Stimulated activated CD4-positive, alpha-beta T cell treated with anti-CD3 and anti-CD28 coated beads, Interleukin-2, amount 100 ng/mL, for 24 hours (primary cell): ENCODE measurements at regions not wholly inside any gene's neighbourhood (a gene's known extent, or its start where the extent isn't known, plus 50 kb on each side); places are given as distances from the start of the nearest gene placed in this dataset.
"Not testable (repeated sequence)": the region's sequence is repeated elsewhere in the genome, so short reads cannot be mapped to it uniquely, and the experiment has no call there.

ENCODE experiments used
- DNase-seq, 2 donors: peaks; one replicate each; pipeline ENCODE4 v3.0.0-alpha.2; 2020

GRCh38 chr6:98041921-98042320, 758.9 kb upstream of the MMS22L start:
- DNase-seq = no peak

DNA sequence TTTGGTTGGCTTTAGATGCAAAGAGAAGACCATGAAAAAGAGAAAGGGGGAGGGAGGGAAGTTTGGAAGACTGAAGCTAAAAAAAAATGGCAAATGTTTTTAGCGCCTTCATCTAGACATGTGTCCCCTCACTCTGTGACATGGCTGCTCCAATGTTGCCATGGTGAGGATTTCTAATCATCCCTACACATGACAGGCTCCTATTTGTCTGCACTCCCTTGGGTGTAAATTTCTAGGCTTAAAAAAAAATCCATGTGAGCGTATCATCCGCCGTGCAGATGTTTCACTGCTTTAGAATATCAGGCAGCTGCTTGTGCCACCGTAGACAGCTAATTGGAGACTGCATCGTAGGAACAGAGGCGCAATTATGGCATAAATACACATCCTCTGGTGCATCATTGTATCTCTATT, 761.1 kb upstream of the MMS22L start:
- DNase-seq = no peak

- DNase-seq = no peak
Measured at GRCh38 chr6:98044791-98045470, 761.9 kb upstream of the MMS22L start.

- DNase-seq = no peak
Measured at GRCh38 chr6:98047164-98047563, 764.1 kb upstream of the MMS22L start.

GRCh38 chr6:98047871-98048270, 764.9 kb upstream of the MMS22L start:
- DNase-seq = no peak

DNA sequence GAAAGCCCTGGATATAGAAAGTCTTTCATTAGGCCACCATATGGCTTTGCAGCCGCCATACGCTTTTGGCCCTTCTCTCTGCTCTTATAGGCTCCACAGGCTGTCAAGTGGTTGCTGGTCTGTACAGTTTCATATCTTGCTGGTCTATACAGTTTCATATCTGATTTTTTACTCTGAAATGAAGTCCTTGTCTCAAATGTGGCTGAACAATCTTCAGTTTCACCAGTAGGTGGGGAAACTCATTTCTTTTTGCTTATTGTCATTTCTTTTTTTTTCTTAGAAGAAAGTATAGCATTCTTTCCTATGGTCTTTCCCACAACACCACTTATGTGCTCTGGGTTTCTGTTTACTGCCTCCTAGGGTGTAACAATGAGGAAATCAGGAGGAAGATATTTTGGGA, 771.4 kb upstream of the MMS22L start:
- DNase-seq = no peak

DNA sequence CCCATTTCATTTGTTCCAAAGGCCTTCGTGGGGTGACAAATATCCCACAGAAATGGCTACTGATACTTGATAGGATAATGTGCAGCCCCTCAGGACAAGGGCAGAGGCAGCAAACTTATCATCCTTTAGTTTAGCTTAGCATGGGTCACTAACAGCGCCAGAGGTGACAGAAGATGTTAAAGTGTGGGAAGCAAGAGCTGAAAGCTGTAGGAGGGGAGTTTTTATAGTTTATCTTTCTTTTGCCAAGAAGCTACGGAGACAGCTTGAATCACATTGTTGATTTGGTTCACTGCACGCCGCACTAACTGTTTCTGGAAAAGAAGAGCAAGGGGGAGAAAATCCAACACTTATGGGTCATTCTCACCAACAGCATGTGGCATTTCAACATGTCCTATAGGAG, 773.9 kb upstream of the MMS22L start:
- no peak for DNase-seq

DNA sequence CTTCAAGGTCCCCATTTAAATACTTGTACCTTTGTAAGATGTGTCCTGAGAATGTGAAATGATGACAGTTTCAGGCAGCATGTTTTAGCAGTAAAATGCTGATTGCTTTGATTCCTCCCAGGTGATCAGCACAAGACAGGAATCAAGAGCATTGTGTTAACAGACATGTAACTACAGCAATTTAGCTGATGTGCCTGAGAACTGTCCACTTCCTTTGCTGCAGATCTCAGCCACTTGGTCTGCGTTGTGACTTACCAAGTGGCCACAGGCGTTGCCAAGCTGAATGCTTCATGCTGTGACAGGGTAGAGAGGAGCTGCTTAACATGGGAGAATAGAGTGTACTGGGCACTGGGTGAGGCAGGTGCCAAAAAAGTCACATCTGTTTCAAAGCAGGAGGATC, 767.0 kb upstream of the POU3F2 start:
- DNase-seq = no peak

- DNase-seq = not testable (repeated sequence)
Measured at GRCh38 chr6:98088537-98088936, 745.8 kb upstream of the POU3F2 start.

GRCh38 chr6:98092331-98092730, 742.0 kb upstream of the POU3F2 start:
- DNase-seq = no peak

GRCh38 chr6:98094696-98095095, 739.7 kb upstream of the POU3F2 start:
- no peak for DNase-seq

DNA sequence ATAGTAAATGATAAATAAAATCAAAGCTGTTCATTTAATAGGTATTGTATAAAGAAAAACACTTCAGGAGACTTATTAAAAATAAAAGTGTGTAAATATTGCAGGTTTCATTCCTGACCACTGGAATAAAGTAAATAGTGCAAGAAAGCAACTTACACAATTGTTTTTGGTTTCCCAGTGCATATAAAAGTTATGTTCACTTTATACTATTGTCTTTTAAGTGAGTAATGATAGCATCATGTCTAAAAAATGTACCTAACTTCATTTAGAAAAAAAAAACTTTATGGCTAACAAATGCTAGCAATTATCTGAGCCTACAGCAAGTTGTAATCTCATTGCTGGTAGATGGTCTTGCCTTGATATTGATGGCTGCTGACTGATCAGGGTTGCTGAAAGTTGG, 726.6 kb upstream of the POU3F2 start:
- no peak for DNase-seq

DNA sequence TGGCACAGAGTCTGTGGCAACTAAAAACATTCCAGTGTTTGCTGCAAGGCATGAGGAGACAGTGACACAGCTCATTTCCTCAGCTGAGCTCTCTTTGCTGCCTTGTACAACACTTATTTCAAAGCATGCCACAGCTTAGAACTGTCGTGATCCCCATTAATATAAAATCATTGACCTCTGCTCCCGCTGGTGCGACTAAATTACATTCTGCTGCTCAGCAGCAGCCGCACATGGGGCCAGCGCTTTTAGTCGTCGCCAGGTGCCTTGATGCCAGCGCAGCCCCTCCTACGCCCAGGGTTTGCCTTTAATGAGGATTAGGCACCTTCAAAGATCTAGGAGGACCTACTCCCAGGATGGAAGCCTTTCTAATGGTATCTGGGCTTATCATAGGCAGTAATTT, 717.9 kb upstream of the POU3F2 start:
- no peak for DNase-seq

- no peak for DNase-seq
Measured at GRCh38 chr6:98117068-98117467, 717.3 kb upstream of the POU3F2 start.

DNA sequence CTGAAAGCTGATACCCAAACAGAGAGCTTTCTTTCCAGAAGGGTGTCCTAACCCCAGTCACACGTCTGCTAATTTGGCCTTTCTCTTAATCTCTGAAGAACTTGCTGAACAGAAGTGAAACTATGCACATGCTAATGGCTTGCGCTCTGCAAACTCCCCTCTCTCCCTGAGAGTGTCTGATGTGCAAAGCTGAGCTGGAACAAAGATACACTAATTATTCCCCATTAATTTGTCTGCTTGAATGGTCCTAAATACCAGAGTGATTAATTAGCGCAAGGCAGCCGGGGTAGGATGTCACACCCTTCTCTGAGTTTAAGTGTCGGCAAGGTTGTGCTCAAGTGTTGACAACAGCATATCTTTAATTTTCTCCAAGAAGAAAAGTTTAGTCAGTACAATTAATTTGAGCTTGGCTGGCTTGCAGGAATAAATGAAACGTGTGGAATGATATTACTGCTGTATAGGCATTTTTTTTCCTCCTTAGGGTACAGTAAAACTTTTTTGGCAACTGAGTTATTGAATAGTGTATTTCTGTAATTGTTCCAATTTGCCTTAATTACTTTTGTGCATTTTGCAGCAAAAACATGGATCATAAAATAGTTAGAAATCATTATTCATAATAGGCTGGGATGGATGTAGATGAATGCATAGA, 715.9 kb upstream of the POU3F2 start:
- no peak for DNase-seq

GRCh38 chr6:98124171-98124570, 710.2 kb upstream of the POU3F2 start:
- DNase-seq = no peak

DNA sequence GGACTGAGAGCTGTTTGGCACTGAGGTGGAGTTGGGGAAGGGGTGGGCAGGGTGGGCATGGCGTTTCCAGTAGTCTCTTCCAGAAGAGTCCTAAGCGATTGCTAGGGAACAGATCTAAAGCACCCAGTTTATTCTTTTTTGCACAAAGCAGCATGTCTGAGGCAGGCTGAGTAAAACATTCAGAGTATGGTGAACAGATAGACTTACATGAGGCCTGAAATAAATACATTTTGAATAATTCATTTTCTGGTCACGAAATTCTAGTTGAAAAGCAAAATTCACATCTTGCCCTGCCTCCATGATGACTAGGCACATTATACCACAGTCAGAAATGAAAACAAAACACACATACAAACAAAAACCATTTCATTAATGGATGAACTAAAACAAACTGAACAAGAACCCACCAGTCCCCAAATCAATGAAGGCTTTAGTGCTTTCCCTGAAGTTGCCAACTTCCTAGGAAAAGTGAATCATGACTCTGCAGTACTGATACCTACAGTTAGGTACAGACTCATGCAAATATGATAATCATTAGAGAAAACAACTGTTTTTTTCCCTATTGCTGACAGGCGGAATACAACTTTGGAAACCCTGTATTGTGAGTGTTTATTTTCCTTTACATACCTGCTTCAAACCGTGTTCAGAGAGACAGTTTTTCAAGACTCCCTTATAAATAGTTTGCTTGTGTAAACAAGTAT, 702.9 kb upstream of the POU3F2 start:
- no peak for DNase-seq

DNA sequence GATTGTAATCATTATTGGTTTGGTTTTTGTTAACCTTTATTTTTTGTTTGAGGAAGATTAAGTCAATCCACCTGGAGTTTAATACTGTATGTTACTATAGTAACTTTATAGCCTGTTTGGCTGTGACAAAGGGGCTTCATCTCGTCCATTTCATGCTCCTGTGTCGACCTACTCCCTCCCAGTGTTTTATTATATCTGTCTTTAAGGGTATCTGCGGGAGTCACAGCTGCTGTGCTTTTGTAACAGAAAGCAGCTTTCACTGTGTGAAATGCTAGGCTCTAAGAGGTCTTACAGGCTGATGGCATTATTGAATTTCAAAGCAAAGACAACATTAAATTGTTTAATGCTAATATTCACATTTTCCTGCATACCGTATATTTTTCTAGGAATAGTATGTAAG, 698.0 kb upstream of the POU3F2 start:
- no peak for DNase-seq

DNA sequence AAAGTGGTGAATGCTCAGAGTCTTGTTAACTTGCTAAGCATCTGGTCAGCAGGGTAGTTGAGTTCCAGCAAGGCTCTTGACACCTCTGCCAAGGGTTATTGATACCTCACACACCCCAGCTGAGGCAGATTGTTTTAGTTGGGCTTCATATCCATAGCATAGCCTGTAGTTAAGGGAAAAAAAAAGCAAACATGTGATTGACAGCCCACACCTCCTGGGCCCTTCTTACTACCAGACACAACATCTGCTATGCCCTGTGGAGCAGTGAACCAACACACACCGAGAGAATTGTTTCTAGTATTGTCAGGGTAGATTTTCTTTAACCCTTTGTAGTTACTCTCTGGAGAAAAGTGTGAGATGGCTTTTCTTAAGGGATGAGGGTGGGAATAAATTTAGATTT, 697.0 kb upstream of the POU3F2 start:
- no peak for DNase-seq

DNA sequence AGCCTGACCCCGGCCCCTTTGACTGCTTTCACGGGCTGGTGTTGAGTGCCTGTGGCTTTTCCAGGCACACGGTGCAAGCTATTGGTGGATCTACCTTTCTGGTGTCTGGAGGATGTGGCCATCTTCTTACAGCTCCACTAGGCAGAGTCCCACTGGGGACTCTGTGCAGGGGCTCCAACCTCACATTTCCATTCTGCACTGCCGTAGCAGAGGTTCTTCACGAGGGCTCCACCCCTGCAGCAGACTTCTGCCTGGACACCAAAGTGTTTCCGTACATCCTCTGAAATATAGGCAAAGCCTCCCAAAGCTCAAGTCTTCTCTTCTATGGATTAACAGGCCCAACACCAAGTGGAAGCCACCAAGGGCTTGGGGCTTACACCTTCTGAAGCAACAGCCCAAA, 691.5 kb upstream of the POU3F2 start:
- DNase-seq = no peak

DNA sequence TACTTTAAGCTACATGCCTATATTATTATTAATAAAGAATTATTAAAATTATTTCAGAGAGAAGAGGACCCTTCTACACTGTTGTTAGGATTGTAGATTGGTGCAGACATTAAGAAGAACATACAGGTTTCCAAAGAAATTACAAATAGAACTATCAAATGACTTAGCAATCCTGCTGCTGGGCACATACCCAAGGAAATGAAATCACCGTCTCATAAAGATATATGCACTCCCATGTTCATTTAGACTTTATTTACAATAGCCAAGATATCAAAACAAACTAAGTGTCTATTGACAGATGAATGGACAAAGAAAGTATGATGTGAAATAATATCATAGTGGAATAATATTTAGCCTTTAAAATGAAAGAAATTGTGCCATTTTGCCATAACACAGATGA, 687.7 kb upstream of the POU3F2 start:
- no peak for DNase-seq

GRCh38 chr6:98156580-98156979, 677.8 kb upstream of the POU3F2 start:
- no peak for DNase-seq

- no peak for DNase-seq
Measured at GRCh38 chr6:98179606-98180005, 654.8 kb upstream of the POU3F2 start.

DNA sequence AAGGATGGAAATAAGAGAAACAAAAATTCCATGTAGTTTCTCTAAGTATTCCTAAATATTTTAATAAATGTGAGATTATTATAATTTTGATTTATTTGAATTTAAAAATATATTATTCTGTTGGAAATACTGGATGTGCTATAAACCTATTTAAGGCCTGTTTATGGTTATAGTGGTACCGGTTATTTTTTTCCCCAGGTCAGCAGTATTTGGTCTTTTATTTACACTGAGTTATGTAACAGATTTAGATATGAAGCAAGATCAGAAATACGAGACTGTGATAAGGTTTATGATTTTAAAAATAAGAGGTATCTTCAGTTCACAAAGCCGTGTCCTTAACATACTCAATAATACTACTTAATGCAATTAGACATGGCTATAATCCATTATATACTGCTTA, 634.3 kb upstream of the POU3F2 start:
- no peak for DNase-seq
